Right atrium auricular region (tissue), 2 donors: ENCODE measurements at regions not wholly inside any gene's neighbourhood (a gene's known extent, or its start where the extent isn't known, plus 50 kb on each side); places are given as distances from the start of the nearest gene placed in this dataset.

Experiments
- DNase-seq: peaks from one replicate; pipeline ENCODE4 v3.0.0-alpha.2; 2019; ENCODE audit warnings: low spot score
- H3K27ac ChIP-seq, 2 donors: fragments of 200-600 bp; sonication (generic); 1 replicate in 1 of 2; 2 replicates in 1 of 2; pipeline ENCODE4 v1.5.1; 2016 to 2019
- H3K27me3 ChIP-seq, 2 donors: fragments of 200-600 bp; sonication (generic); one replicate each; pipeline versions ENCODE4 v1.5.1 to v1.6.0; 2017 to 2019
- H3K36me3 ChIP-seq: fragments of 200-600 bp; sonication (generic); one replicate; pipeline ENCODE4 v1.5.1; 2016
- H3K4me1 ChIP-seq, 2 donors: fragments of 200-600 bp; sonication (generic); one replicate each; pipeline versions ENCODE4 v1.5.1 to v1.6.0; 2017 to 2019
- H3K4me3 ChIP-seq, 2 donors: fragments of 200-600 bp; sonication (generic); 1 replicate in 1 of 2; 2 replicates in 1 of 2; pipeline ENCODE4 v1.5.1; 2017 to 2019; ENCODE audit warnings: mild to moderate bottlenecking in 1 of 2, moderate library complexity in 1 of 2
- H3K9me3 ChIP-seq, 2 donors: fragments of 200-600 bp; sonication (generic); one replicate each; pipeline ENCODE4 v1.5.1; 2019
- TF ChIP-seq, protein P1 (sequence below), 2 donors: fragments of 200-600 bp; sonication (generic); IDR thresholded peaks; one replicate each; pipeline ENCODE4 v1.5.1; 2019; ENCODE audit warnings: antibody characterized with exemption in 2 of 2

DNA sequence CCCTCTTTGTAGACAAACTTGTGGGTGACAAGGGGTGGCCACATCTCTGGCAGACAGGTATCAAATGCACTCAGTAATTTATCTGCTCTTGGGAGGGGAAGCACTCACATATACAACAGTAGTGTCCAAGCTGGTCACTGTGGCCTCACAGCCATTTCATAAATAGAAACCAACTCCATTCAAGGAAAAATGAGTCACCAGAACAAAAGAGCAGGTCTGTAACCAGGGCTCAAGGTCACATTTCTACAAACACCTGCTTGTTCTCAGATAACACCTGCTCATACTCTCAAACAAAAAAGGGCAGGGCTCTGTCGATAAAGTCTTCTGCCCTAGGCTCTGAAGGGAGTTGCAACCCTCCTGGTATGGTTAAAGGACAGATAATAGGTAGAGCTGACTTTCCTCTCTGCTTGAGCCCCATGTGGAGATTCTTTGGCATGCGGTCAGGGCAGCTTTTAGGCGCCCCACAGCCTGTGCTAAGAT is 459.0 kb downstream of the BCL11A start:
- H3K27ac ChIP-seq: peak overlapping the region in 1 of 2 donors; percentile 2
- no peaks in the 10 kb centered on the region for H3K36me3 ChIP-seq
- TF ChIP-seq, protein P1, sequence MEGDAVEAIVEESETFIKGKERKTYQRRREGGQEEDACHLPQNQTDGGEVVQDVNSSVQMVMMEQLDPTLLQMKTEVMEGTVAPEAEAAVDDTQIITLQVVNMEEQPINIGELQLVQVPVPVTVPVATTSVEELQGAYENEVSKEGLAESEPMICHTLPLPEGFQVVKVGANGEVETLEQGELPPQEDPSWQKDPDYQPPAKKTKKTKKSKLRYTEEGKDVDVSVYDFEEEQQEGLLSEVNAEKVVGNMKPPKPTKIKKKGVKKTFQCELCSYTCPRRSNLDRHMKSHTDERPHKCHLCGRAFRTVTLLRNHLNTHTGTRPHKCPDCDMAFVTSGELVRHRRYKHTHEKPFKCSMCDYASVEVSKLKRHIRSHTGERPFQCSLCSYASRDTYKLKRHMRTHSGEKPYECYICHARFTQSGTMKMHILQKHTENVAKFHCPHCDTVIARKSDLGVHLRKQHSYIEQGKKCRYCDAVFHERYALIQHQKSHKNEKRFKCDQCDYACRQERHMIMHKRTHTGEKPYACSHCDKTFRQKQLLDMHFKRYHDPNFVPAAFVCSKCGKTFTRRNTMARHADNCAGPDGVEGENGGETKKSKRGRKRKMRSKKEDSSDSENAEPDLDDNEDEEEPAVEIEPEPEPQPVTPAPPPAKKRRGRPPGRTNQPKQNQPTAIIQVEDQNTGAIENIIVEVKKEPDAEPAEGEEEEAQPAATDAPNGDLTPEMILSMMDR (IDR thresholded peaks at IDR 0.05): no peak
- no peak for DNase-seq
- H3K4me3 ChIP-seq: no peak overlapping the region
- H3K9me3 ChIP-seq: no peaks in the 10 kb centered on the region
- H3K27me3 ChIP-seq: no peaks in the 10 kb centered on the region
- no peaks in the 10 kb centered on the region for H3K4me1 ChIP-seq

GRCh38 chr2:60092781-60093180 is 460.7 kb downstream of the BCL11A start:
- H3K4me1 ChIP-seq: no peaks in the 10 kb centered on the region
- H3K27me3 ChIP-seq: no peaks in the 10 kb centered on the region
- H3K36me3 ChIP-seq: no peaks in the 10 kb centered on the region
- no peak for DNase-seq
- H3K27ac ChIP-seq: no peak overlapping the region
- H3K9me3 ChIP-seq: no peaks in the 10 kb centered on the region
- no peak overlapping the region for H3K4me3 ChIP-seq
- TF ChIP-seq, protein P1 (IDR thresholded peaks at IDR 0.05): no peak

DNA sequence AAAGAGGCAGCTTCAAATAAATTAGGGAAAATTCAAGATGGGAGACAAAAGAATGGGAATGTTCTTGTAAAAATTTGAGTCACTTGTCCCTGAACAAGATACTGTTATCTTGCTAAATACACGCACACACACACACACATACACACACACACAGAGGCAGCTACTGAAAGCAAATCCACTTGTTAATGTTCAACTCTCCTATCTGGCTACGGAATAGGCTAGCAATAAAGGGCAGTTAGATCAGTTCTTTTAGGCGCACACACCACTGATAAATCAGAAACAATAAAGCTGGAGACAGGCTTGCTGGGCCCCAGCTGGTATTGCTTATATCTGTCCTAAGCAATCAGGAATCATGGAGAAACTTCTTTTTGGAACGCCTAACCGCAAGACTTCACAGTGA is 461.6 kb downstream of the BCL11A start:
- Histone ChIP-seq H3K4me1 (no peaks in the 10 kb centered on the region), H3K27ac (no peak overlapping the region), H3K4me3 (no peak overlapping the region), H3K9me3 (no peaks in the 10 kb centered on the region), H3K36me3 (no peaks in the 10 kb centered on the region), H3K27me3 (no peaks in the 10 kb centered on the region)
- TF ChIP-seq, protein P1 (IDR thresholded peaks at IDR 0.05): no peak
- DNase-seq: no peak

- no peaks in the 10 kb centered on the region for H3K36me3 ChIP-seq
- no peaks in the 10 kb centered on the region for H3K9me3 ChIP-seq
- H3K4me1 ChIP-seq: no peaks in the 10 kb centered on the region
- TF ChIP-seq, protein P1 (IDR thresholded peaks at IDR 0.05): no peak
- no peak overlapping the region for H3K4me3 ChIP-seq
- DNase-seq: no peak
- H3K27me3 ChIP-seq: no peaks in the 10 kb centered on the region
- no peak overlapping the region for H3K27ac ChIP-seq
Measured at GRCh38 chr2:60091266-60091665, 462.2 kb downstream of the BCL11A start.

DNA sequence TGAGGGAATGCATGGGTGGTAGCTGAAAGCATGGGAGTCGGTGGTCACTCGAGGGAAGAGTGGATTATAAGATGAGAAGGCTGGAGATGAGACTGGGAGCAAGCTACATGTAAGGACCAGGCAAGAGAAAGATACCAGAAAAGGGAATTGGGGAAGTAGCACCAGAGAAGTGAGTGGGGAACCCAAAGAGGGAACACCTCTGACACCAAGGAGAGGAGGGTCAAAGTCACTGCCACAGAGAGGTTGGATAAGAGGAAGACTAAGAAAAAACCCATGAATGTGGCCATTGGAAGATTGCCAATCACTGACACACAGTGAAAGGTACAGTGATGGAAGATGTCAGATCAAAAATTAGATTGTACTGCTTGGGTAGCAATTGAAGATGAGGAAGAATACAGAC is 473.9 kb downstream of the BCL11A start:
- H3K36me3 ChIP-seq: no peaks in the 10 kb centered on the region
- no peaks in the 10 kb centered on the region for H3K4me1 ChIP-seq
- DNase-seq: no peak
- H3K9me3 ChIP-seq: no peaks in the 10 kb centered on the region
- TF ChIP-seq, protein P1 (IDR thresholded peaks at IDR 0.05): no peak
- H3K27ac ChIP-seq: no peak overlapping the region
- no peak overlapping the region for H3K4me3 ChIP-seq
- no peaks in the 10 kb centered on the region for H3K27me3 ChIP-seq

- Histone ChIP-seq H3K27me3 (no peaks in the 10 kb centered on the region), H3K36me3 (no peaks in the 10 kb centered on the region), H3K27ac (no peak overlapping the region), H3K9me3 (no peaks in the 10 kb centered on the region), H3K4me1 (no peaks in the 10 kb centered on the region), H3K4me3 (no peak overlapping the region)
- TF ChIP-seq, protein P1 (IDR thresholded peaks at IDR 0.05): no peak
- no peak for DNase-seq
Measured at GRCh38 chr2:60075048-60075447, 478.4 kb downstream of the BCL11A start.
